ENCODE measurements at regions not wholly inside any gene's neighbourhood (a gene's known extent, or its start where the extent isn't known, plus 50 kb on each side); places are given as distances from the start of the nearest gene placed in this dataset.
"Not testable (repeated sequence)": the region's sequence is repeated elsewhere in the genome, so short reads cannot be mapped to it uniquely, and the experiment has no call there.

DNA sequence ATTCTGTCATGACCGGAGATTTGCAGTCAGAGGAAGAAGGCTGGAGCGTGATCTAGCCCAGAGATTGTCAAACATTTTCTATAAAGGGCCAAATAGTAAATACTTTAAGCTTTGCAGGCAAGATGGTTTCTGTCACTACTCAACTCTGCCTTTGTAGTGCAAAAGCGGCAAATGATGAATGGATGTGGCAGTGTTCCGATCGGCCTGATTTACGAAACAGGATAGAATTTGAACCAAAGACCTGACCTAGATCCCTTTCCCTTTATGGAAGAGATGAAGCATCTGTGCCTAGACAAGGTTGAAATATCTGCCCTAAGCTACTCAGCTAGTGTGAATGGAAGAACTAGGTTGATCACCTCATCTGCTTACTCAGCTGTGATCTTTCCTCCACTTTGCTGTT lies 209.5 kb downstream of the YTHDC2 start:
- DNase-seq = no peak

DNA sequence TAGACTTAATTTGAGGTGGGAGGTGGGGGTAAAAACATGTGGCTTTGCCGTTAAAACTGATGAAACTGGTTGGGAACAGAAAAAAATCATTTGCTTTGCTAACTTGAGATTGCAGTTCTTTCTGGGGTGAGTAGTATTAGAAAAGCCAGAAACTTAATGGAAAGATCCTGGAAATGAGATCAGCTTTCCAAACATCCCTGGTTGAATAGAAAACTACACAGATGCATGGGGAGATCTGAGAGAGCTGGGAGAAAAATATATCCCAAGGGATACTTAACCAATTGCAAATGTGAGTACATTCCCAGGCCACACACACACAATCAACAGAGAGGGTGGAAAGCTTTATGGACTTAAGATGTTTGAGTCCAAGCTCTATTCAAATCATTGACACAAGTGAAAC lies 222.3 kb downstream of the YTHDC2 start:
- DNase-seq = no peak

DNA sequence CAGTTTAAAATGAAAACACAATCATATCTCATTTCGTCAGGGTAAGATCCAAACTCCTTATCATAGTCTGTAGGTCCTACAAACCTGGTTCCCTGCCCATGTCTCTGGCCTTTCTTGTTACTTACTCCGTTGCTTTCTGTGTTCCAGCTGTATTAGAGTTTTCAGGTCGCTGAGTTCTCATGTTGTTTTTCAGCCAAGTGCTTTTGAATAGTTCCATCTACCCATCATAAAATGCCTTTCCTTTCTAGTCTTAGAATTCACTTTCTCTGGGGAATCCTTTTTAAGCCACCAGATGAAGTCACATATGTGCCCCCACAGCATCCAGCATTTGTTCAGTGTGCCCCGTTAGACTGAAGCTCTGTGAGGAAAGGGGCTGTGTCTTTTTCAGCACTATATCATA lies 228.7 kb downstream of the YTHDC2 start:
- DNase-seq = no peak

DNA sequence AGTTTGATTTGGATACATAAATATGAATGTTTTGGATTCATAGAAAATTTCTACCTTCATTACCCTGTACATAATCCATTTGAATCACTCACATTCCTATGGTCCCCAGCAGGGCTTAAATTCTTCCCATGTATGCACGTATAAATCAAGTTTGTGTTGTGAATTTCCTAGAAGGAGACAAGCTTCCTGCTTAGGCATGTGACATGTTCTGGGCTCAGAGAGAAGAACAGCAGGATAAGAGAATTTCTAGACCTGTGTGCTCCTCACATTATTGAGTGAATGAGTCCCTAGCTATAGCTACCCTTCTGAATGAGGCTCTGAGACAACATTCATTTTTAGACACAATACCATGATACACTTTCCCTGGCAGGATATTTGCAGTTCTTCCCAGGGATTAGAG lies 229.1 kb downstream of the YTHDC2 start:
- DNase-seq = no peak

DNA sequence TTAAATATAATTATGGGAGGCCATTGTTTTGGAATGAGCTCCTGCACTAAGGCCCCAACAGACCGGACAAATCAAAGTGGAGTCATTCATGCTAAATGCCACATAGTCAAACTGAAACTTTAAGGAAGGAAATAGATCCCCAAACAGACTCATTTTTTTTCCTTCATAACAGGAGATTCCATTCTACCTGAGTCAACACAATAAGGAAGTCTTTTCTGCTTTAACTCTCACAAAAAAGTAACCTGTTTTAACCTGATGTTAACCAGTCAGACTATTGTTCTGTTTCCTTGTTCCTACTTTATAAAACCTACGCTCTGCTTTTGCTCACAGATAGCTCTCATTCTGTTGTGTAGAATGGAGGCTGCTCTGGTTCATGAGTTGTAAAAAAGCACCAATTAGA lies 234.9 kb downstream of the YTHDC2 start:
- DNase-seq = no peak

DNA sequence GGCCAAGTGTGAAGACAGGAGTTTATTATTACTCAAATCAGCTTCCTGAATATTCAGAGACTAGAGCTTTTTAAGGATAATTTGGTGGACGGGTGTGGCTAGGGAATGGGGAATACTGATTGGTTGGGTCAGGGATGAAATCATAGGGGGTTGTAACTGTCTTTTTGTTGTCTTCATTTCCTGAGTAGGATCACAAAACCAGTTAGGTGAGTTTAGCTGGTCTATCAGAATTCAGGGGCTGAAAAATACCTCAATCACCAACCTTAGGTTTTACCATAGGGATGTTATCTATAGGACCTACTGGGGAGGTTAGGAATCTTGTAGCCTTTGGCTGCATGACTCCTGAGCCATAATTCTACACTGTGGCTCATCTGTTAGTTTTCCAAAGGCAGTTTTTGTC lies 235.8 kb downstream of the YTHDC2 start:
- no peak for DNase-seq

DNA sequence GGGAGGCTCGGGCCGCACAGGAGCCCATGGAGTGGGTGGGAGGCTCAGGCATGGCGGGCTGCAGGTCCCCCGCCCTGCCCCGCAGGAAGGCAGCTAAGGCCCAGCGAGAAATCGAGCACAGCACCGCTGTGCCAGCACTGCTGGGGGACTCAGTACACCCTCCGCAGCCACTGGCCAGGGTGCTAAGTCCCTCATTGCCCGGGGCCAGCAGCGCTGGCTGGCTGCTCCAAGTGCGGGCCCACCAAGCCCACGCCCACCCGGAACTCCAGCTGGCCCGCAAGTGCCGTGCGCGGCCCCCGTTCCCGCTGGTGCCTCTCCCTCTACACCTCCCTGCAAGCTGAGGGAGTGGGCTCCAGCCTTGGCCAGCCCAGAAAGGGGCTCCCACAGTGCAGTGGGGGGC lies 239.7 kb downstream of the YTHDC2 start:
- DNase-seq = not testable (repeated sequence)

DNA sequence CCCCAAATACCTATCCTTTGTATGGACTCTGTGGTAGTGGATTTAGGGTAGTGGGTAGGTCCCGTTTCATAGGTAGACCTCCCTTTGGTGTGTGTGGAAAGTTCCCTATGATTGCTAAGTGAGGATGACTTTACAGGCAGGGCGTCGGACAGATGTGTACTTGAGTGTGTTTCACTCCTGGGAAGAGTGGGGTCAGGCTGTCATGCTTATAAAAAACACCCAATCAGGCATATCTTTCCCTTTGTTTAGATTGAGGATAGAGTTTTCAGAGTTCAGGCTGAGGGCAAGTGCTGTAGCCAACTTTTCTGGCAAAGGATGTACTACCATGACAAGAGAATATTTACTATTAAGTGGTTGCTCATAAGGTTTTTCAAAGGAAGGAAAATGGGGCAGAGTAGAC lies 242.0 kb downstream of the YTHDC2 start:
- no peak for DNase-seq

DNA sequence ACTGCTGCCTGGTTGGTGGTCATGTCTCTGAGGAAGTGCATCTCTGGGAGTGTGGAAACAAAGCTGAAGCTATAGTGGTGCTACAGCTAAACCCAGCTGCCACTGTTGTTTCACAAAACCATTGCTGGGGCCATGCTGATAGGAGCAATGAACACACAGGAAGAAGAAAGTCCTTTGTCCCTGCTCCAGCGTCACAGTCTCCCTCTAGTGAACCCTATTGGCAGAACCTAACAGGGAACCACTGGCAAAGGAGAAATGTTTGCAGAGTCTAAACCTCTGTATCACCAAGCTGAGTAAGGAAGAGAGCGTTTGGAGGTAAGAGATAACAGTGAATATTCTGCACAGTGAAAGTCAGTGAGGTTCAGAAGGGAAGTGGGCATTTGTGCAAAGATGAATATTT lies 244.0 kb downstream of the YTHDC2 start:
- DNase-seq = no peak

DNA sequence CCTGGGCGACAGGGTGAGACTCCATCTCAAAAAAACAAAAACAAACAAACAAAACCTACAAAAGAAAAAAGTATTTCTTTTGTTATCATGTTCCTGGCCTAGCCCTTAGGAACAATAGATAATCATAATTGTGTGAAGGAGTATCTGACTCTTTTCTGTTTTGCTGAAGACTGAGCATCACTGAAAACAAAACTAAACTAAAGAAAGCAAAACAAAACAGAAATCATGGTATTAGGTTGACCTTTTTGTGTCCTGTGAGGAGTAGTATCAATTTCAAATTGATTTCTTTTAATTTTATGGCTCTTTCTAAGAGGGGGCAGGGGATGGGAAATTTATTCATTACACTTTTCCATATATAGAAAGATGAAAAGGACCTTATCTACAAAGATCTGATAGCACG lies 246.0 kb downstream of the YTHDC2 start:
- no peak for DNase-seq

DNA sequence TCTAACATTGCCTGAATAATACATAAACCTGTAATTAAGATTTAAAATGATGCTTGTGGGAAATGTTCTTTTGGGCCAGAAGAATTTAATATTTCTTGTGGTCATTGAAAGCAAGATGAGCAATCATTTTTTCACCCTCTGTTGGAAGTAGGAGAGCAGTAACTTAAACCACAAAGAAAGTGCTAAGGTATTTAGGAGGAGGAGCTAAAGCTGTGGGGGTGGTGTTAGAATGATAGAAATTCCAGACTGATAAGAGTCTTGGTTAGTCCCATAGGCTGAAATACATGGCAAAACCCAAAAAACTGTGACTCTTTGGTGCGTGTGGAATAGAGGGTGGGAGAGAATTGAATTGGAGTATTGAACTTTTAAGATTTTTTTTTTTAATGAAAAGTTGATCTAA lies 247.0 kb downstream of the YTHDC2 start:
- no peak for DNase-seq

DNA sequence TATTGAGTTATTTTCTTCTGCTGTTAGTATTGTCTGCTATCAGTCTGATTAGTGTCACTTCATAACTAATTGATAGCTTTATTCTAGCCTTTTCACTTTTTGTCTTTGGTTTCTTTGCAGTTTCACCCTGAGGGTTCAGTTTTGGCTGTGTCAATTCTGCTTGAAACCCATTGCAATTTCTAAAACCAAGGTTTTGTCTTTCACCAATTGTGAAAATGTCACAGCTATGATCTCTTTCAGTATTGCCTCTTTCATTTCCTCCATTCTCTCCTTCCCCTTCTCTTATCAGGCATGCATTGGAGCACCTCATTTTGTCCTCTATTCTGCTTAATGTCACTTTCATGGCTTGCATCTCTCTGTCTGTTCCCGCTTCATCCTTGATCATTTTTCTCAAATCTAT lies 248.1 kb downstream of the YTHDC2 start:
- no peak for DNase-seq

DNA sequence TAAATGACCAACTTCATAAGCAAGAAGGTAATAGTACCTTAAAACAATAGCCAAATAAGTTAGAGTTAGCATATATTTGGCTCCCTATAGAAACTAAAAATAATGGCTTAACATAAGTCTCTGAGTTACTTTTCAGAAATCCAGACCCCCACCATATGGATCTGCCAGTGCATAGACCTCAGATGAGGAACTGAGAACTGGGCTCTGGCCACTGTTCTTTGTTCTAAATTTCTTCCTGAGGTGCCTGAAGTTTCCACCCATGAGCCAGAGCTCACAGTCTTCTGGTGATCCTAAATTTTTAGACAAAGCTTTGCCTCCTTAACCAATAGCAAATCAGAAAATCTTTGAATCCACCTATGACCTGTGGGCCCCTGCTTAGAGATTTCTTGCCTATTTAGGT lies 250.9 kb downstream of the YTHDC2 start:
- DNase-seq = no peak

DNA sequence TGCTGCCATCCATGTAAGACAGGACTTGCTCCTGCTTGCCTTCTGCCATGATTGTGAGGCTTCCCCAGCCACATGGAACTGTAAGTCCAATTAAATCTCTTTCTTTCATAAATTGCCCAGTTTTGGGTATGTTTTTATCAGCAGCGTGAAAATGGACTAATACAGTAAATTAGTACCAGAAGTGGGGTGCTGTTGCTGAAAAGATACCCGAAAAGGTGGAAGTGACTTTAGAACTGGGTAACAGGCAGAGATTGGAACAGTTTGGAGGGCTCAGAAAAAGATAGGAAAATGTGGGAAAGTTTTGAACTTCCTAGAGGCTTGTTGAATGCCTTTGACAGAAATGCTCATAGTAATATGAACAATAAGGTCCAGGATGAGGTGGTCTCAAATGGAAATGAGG lies 253.3 kb downstream of the YTHDC2 start:
- not testable (repeated sequence) for DNase-seq

DNA sequence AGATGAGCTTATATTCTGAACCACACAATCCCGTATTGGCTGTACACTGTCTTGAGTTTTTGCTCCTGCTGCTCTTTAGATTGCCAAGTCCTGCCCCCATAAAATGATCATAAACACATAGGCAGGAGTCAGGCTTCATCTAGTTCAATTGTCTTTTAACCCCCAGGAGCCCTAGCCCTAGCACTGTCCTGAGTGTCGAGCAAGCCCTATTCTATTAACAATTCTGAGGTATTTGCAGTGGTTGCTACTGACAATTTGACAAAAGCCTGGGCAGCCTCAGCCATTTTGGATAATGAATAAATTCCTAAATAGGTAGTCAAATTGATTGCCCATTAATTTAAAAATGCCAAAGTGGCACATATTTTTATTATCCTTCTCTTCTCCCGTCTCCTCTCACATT lies 257.2 kb downstream of the YTHDC2 start:
- no peak for DNase-seq

DNA sequence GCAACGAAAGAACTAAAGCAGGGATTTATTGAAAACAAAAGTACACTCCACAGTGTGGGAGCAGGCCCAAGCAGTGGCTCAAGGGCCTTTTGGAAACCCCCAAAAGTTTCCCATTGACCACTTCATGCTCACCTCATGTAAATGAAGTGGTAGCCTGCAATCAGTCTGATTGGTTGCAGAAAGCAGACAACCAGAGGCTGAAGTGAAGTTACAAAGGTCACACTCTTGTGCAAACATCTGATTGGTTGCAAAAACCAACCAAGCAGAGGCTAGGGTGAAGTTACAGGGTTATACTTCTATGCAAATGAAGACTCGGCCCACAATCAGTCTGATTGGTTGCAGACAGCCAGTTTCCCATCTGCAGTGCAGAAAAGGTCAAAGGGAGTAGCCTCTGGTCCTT lies 258.0 kb downstream of the YTHDC2 start:
- DNase-seq = no peak

DNA sequence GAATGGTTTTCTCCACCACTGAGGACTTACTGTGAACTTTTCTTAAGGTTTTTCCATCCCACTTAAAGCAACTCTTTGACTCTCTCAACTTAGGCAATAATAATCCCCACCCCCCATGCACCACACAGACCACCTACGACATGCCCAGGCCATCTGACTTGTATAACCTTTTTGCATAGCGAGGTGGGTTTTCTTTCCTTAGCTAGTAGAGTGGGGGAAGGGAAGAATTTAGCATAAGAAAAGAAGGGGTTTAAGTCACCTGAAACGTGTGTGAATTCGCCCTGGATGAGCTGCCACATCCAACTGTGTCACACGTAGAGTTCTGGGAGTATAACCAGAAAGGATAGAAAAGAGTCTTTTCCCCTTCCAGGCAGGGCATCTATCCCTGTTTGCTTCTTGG lies 262.7 kb downstream of the YTHDC2 start:
- no peak for DNase-seq

DNA sequence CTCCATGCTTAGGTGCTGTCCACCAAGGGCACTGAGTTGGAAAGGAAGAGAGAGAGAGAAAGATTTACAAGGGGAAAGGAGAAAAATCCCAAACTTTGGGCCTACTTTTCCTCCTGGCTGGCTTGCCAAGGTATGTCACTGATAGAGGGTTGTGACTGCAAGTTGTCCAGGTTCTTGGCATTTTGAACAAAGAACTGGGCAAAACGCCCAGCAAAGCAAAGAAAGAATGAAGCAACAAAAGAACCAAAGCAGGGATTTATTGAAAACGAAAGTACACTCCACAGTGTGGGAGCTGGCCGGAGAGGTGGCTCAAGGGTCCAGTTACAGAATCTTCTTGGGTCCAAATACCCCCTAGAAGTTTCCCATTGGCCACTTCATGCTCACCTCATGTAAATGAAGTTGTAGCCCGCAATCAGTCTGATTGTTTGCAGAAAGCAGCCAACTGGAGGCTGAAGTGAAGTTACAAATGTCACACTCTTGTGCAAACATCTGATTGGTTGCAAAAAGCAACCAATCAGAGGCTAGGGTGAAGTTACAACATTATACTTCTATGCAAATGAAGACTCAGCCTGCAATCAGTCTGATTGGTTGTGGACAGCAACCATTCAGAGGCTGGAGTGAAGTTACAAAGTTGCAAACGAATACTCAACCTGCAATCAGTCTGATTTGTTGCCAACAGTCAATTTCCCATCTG lies 263.5 kb downstream of the YTHDC2 start:
- no peak for DNase-seq

DNA sequence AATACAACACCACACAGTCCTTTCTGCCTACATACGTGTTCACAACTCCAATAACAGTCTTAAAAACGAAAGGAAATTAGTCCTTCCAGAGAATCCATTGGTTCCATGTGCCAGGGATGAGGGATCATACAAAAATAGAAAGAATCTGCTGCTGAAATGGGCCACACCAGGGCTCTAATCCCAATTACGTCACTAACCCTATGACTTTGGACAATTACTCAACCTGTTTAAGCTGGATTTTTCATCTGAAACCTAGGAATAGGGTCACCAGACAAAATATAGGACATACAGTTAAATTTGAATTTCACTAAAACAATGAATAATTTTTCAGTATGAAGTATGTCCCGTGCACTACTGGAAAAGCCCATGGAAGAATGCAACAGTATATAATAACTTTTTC lies 264.7 kb downstream of the YTHDC2 start:
- DNase-seq = no peak

DNA sequence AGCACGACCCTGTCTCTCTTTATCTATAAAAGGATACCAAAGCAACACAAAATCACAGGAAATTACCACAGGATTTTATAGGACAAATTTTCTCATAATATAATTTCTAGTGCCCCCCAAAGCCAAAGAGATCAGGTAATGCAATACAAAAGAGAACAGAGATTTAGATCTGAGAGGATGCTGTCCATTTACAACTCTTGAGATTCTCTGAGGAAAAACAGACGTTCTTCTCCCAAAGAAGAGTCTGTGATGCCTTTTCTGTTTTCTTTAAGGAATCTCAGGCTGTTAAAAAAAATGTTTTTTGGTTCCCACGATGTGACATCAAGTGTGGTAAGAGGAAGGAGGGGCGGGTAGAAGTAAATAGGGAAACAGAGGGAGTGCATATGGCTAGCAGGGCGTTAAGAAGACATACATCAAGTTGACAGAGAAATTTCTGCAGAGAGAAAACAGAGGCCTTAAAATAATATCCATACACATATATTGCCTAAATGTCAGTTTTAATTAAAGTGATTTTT lies 274.7 kb downstream of the YTHDC2 start:
- no peak for DNase-seq

DNA sequence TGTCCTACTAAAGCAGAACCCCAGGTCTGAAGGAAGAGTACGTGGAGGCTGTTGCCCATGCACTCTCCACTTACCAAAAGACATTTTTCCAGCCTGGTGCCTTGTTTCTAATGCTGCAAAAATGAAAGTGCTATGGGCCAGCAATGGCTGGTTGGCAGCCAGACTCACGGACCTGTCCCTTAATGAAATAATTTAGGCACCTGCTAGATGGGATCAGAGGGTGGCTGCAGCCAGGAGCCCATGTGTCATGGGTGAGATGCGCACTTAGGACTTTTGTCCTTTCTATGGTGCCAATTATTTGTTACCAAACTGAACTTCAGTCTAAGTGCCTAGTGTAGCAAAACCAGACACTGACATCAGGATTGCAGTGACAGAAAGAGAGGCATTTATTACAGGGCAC lies 276.3 kb downstream of the YTHDC2 start:
- no peak for DNase-seq

DNA sequence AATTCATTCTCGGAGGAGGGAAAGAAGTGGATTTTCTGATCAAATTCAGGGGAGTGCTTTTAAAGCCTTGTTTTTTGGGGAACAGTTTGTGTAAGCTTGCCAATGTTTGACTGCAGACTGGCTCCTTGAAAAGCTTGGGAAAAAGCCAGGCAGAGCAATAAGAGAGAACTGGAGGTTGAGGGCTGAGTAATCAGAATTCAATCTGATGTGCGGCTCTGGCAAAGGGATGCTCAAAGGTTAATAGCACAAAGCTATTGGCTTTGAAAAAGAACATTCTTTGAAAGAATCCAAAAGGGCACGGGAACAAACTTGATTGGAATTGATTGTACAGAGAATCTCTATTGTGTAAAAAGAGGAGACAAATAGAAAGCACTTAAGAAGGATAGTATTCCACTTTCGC lies 279.3 kb downstream of the YTHDC2 start:
- DNase-seq = no peak

DNA sequence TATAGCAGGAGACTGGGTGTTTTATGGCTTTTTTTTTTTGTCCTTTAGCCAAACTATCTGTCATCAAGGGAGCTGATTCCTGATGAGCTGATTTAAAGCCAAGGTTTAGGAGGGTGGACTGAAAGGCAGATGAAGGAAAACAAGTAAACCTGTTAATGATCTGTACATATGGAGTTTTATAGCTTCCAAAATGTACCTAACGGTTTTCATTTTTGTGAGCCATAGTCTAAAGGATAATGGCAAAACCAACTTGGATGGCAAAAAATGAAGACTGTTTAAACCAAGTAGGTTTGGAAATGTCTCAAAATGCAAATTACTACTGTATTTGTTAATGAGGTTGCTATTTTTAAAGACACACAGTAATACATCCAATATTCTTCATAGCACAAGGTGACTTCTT lies 281.5 kb downstream of the YTHDC2 start:
- DNase-seq = no peak

DNA sequence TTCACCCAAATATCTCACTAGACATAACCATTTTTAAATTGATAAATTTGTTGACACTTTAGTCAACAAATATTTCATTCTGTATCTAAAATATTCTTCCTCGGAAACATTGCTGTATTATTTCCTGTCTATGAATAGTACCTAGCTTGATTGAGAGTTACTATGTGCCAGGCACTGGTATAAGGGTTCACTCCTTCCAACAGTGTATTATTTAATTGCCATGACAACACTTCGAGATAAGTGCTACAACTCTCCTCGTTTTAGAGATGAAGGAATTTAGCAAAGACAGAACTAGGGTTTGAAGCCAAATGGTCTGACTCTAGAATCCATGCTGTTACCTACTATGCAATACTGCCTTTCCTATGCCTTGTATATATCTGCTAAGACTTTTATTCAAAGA lies 287.2 kb downstream of the YTHDC2 start:
- no peak for DNase-seq

DNA sequence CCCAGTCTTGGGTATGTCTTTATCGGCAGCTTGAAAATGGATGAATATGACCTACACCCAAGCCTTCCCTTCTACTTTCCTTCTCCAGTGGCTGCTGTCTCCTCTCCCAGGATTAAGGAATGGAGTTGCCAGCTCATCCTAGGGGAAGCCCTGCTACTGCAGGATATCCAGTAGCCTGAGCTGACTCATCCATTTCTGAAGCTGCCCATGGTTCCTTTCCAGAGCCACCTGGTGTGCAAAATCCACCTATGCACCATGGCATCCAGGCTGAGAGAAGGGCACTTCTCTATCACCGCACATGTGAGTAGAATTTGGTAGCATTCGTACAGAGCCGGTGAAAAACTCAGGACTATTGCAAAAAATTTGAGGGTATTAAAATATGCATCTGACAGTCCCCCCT lies 290.8 kb downstream of the YTHDC2 start:
- no peak for DNase-seq

DNA sequence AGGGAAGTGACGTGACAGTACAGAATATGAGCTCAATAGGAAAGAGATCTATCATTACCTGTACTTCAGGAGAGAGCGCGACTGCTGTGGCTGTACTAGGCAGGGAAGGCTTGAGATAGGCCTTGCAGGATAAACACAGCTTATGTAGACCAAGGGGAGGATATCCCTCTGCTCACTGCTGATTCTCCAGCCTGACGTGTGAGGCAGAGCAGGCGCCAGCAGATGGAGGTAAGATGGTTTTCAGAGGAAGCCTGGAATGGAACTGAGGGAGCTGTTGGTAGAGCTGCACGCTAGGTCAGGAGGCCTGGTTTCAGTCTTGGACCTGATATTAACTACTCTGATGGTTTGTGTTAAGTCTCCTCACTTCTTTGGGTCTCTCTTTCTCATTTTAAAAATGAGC lies 291.4 kb downstream of the YTHDC2 start:
- no peak for DNase-seq

Data from NCI-H1694 (cell line).